HCT116 (cell line): ENCODE measurements at regions not wholly inside any gene's neighbourhood (a gene's known extent, or its start where the extent isn't known, plus 50 kb on each side); places are given as distances from the start of the nearest gene placed in this dataset.

ENCODE experiments used
- ATAC-seq: fragments of 200-7000 bp; cut with Tn5 transposase; 2 replicates; pipeline ENCODE4 v1.9.1; 2020; ENCODE audit warnings: mild to moderate bottlenecking, moderate library complexity
- BruUV-seq: library from RNA; stranded (reverse); fragments of 400-500 nt; replicated peaks from 2 replicates; lab custom pipeline; 2021; lab: Mats Ljungman, UMichigan
- CTCF ChIA-PET: fragments of 300-600 bp; sonication (Branson Sonifier 250); formaldehyde crosslinking; loops from one replicate; lab custom pipeline; 2021; ENCODE audit warnings: antibody characterized with exemption; lab: Charles Lee
- POLR2A ChIA-PET: fragments of 300-600, 350-600 bp; sonication (Branson Sonifier 250); formaldehyde crosslinking; loops from one replicate; lab custom pipeline; 2021; ENCODE audit warnings: antibody characterized with exemption; lab: Charles Lee
- RAD21 ChIA-PET, 2 experiments: fragments of 300-600 bp; sonication (Branson Sonifier 250); formaldehyde crosslinking; loops; one replicate each; lab custom pipeline; 2023; ENCODE audit warnings: low total read pairs in 2 of 2; ENCODE audit not compliant: uncharacterized antibody in 2 of 2, unreplicated experiment in 2 of 2, low non-redundant PET in 1 of 2; lab: Charles Lee
- DNase-seq: peaks from one replicate; pipeline ENCODE4 v3.0.0-alpha.2; 2010; ENCODE audit warnings: low read depth, low spot score
- H2AFZ ChIP-seq: fragments of 200-600 bp; shearing (Covaris generic), sonication (generic); 2 replicates; pipeline ENCODE4 v1.6.1; 2017; ENCODE audit warnings: low read depth, mixed run types, mixed read lengths, antibody characterized with exemption, low read length; ENCODE audit not compliant: poor library complexity, severe bottlenecking
- H3K27ac ChIP-seq: 2 replicates; pipeline ENCODE4 v1.5.1; 2012; ENCODE audit warnings: low read depth, low read length
- H3K27me3 ChIP-seq: fragments of 200-600 bp; sonication (generic); 2 replicates; pipeline ENCODE4 v1.6.1; 2016; ENCODE audit warnings: mixed run types, low read length, mixed read lengths; ENCODE audit not compliant: insufficient read depth
- H3K36me3 ChIP-seq, 2 experiments: fragments of 200-500 bp in 1 of 2; fragments of 200-600 bp in 1 of 2; sonication (Bioruptor generic) in 1 of 2; sonication (generic) in 1 of 2; 2 replicates each; pipeline versions ENCODE4 v1.5.1 to v1.6.1; 2014 to 2016; ENCODE audit warnings: low read length in 2 of 2, inconsistent platforms in 1 of 2, mixed read lengths in 1 of 2, mixed run types in 1 of 2; ENCODE audit not compliant: insufficient read depth in 2 of 2, control insufficient read depth in 1 of 2
- H3K4me1 ChIP-seq, 2 experiments: fragments of 200-600 bp in 1 of 2; sonication (generic) in 1 of 2; 2 replicates each; pipeline versions ENCODE4 v1.5.1 to v1.6.1; 2012 to 2017; ENCODE audit warnings: low read length in 2 of 2, inconsistent platforms in 1 of 2, mild to moderate bottlenecking in 1 of 2, mixed read lengths in 1 of 2, mixed run types in 1 of 2, moderate library complexity in 1 of 2; ENCODE audit not compliant: insufficient read depth in 2 of 2, control insufficient read depth in 1 of 2
- H3K4me2 ChIP-seq: fragments of 200-600 bp; sonication (generic); 2 replicates; pipeline ENCODE4 v1.6.1; 2017; ENCODE audit warnings: mixed run types, low read length, mixed read lengths
- H3K4me3 ChIP-seq, 2 experiments: fragments of 200-600 bp in 1 of 2; sonication (generic) in 1 of 2; replicated peaks in 1 of 2; 2 replicates each; pipeline ENCODE4 v1.5.1; 2011 to 2016; ENCODE audit warnings: low read length in 2 of 2, control low read depth in 1 of 2, low read depth in 1 of 2, mild to moderate bottlenecking in 1 of 2, mixed read lengths in 1 of 2, mixed run types in 1 of 2
- H3K79me2 ChIP-seq: fragments of 200-600 bp; sonication (generic); 2 replicates; pipeline ENCODE4 v1.6.1; 2017; ENCODE audit warnings: mild to moderate bottlenecking, mixed run types, low read length, moderate library complexity, mixed read lengths; ENCODE audit not compliant: insufficient read depth
- H3K9ac ChIP-seq: fragments of 200-600 bp; sonication (generic); 2 replicates; pipeline ENCODE4 v1.6.1; 2016; ENCODE audit warnings: low read length, mixed read lengths
- H3K9me2 ChIP-seq: fragments of 200-600 bp; sonication (generic), shearing (Covaris generic); 2 replicates; pipeline ENCODE4 v1.6.1; 2017; ENCODE audit warnings: mixed run types, mild to moderate bottlenecking, moderate library complexity; ENCODE audit not compliant: insufficient read depth
- H3K9me3 ChIP-seq, 2 experiments: fragments of 200-500 bp in 1 of 2; fragments of 200-600 bp in 1 of 2; sonication (Bioruptor generic) in 1 of 2; sonication (generic) in 1 of 2; 2 replicates each; pipeline ENCODE4 v1.6.1; 2014 to 2017; ENCODE audit warnings: low read length in 2 of 2, mixed read lengths in 2 of 2, inconsistent platforms in 1 of 2, low read depth in 1 of 2, mild to moderate bottlenecking in 1 of 2, mixed run types in 1 of 2, moderate library complexity in 1 of 2; ENCODE audit not compliant: control insufficient read depth in 1 of 2, insufficient read depth in 1 of 2
- H4K20me1 ChIP-seq: fragments of 200-600 bp; sonication (generic), shearing (Covaris generic); 2 replicates; pipeline ENCODE4 v1.6.1; 2017; ENCODE audit warnings: mixed run types, mild to moderate bottlenecking, moderate library complexity; ENCODE audit not compliant: insufficient read depth
- CEBPB ChIP-seq: IDR thresholded peaks from 2 replicates; pipeline ENCODE4 v1.6.1; 2012; ENCODE audit warnings: low read depth
- EGR1 ChIP-seq: IDR thresholded peaks from 2 replicates; pipeline ENCODE4 v1.6.1; 2012; ENCODE audit warnings: low read depth
- ELF1 ChIP-seq: IDR thresholded peaks from 2 replicates; pipeline ENCODE4 v1.6.1; 2012; ENCODE audit warnings: low read depth, borderline replicate concordance
- EZH2 ChIP-seq: fragments of 200-600 bp; sonication (generic); IDR thresholded peaks from 2 replicates; pipeline ENCODE4 v1.6.1; 2017; ENCODE audit warnings: antibody characterized with exemption, mixed run types
- EZH2phosphoT487 ChIP-seq: fragments of 200-600 bp; IDR thresholded peaks from 2 replicates; pipeline ENCODE4 v1.6.1; 2018; ENCODE audit warnings: antibody characterized with exemption, borderline replicate concordance
- MAX ChIP-seq: IDR thresholded peaks from 2 replicates; pipeline ENCODE4 v1.6.1; 2012
- POLR2AphosphoS5 ChIP-seq: IDR thresholded peaks from 2 replicates; pipeline ENCODE4 v1.6.1; 2011; ENCODE audit warnings: mild to moderate bottlenecking, low read depth, low read length, moderate library complexity
- RAD21 ChIP-seq: IDR thresholded peaks from 2 replicates; pipeline ENCODE4 v1.6.1; 2012; ENCODE audit warnings: low read depth, mild to moderate bottlenecking
- SRF ChIP-seq: IDR thresholded peaks from 2 replicates; pipeline ENCODE4 v1.6.1; 2012; ENCODE audit warnings: low read depth
- TCF7L2 ChIP-seq: IDR thresholded peaks from 2 replicates; pipeline ENCODE4 v1.7.0; 2011; ENCODE audit warnings: borderline replicate concordance, inconsistent platforms; ENCODE audit not compliant: insufficient read depth, insufficient read length; ENCODE audit errors: extremely low read depth
- ZFX ChIP-seq: fragments of 450-650 bp; IDR thresholded peaks from 2 replicates; pipeline ENCODE4 v1.6.1; 2017
- intact Hi-C: fragments of 100-400 bp; cut with micrococcal nuclease; formaldehyde crosslinking; loops from 2 replicates; pipeline ENCODE4 v1.10.0; 2022

GRCh38 chr4:83738895-83739294 lies 203.0 kb downstream of the GPAT3 start:
- RAD21 ChIA-PET, result no interaction called here
- H3K4me3 ChIP-seq, result no peak overlapping the region
- BruUV-seq, result no TSS peak
- POLR2A ChIA-PET, result no interaction called here
- no peak overlapping the region for H2AFZ ChIP-seq
- CTCF ChIA-PET, result no interaction called here
- no peaks in the 10 kb centered on the region for H3K9me3 ChIP-seq
- H3K27ac ChIP-seq, result no peak overlapping the region
- TF ChIP-seq EZH2 (no peak), RAD21 (no peak), ELF1 (no peak), EZH2phosphoT487 (no peak), TCF7L2 (no peak), SRF (no peak)
- H4K20me1 ChIP-seq, result no peaks in the 10 kb centered on the region
- intact Hi-C loops, result no loop called here
- no peak for DNase-seq
- H3K9ac ChIP-seq, result no peak overlapping the region
- no peaks in the 10 kb centered on the region for H3K4me1 ChIP-seq
- ATAC-seq, result no peak
- no peak overlapping the region for H3K4me2 ChIP-seq
- no peaks in the 10 kb centered on the region for H3K36me3 ChIP-seq
- no peaks in the 10 kb centered on the region for H3K27me3 ChIP-seq
- no peaks in the 10 kb centered on the region for H3K9me2 ChIP-seq
- no peaks in the 10 kb centered on the region for H3K79me2 ChIP-seq

GRCh38 chr4:83734576-83734975 lies 198.7 kb downstream of the GPAT3 start:
- Histone ChIP-seq H3K4me3 (no peak overlapping the region), H2AFZ (no peak overlapping the region), H3K4me2 (no peak overlapping the region), H3K36me3 (no peaks in the 10 kb centered on the region), H3K9ac (no peak overlapping the region), H3K9me3 (no peaks in the 10 kb centered on the region)
- RAD21 ChIA-PET, result no interaction called here
- BruUV-seq, result no TSS peak
- no peak for TF ChIP-seq RAD21
- TF ChIP-seq CEBPB, result no peak
- TF ChIP-seq POLR2AphosphoS5, result no peak
- TF ChIP-seq MAX, result no peak
- TF ChIP-seq ZFX, result no peak
- TF ChIP-seq EGR1, result no peak
- TF ChIP-seq, all 23 proteins: peak for 0
- CTCF ChIA-PET, result no interaction called here
- H3K79me2 ChIP-seq, result no peaks in the 10 kb centered on the region
- DNase-seq (no peak), ATAC-seq (no peak)
- H3K27me3 ChIP-seq, result no peaks in the 10 kb centered on the region
- H4K20me1 ChIP-seq, result no peaks in the 10 kb centered on the region
- POLR2A ChIA-PET, result no interaction called here
- no peaks in the 10 kb centered on the region for H3K9me2 ChIP-seq
- peaks cover 0 to 10% of the 10 kb centered on the region in 2 experiments; a peak in 2 of 4 replicates for H3K4me1 ChIP-seq
- H3K27ac ChIP-seq, result no peak overlapping the region
- intact Hi-C loops, result no loop called here
